Pancreas (tissue), 10 donors: ENCODE measurements at regions not wholly inside any gene's neighbourhood (a gene's known extent, or its start where the extent isn't known, plus 50 kb on each side); places are given as distances from the start of the nearest gene placed in this dataset.
A peak's percentile ranks its signal among the peaks of the same experiment; 100 is the strongest.

ENCODE experiments used
- ATAC-seq, 4 donors: fragments of 200-7000 bp; cut with Tn5 transposase; one replicate each; pipeline versions ENCODE4 v1.8.0 to v1.9.1; 2020; ENCODE audit warnings: mild to moderate bottlenecking in 4 of 4, moderate library complexity in 4 of 4
- DNase-seq, 6 donors: peaks; one replicate each; pipeline ENCODE4 v3.0.0-alpha.2; 2020
- FAIRE-seq: peaks from 2 replicates; lab custom pipeline; 2012; peaks lifted over from hg19 to GRCh38; lab: Jason Lieb, UNC
- H3K27ac ChIP-seq, 4 donors: fragments of 200-600 bp; sonication (generic); 1 replicate in 3 of 4; 2 replicates in 1 of 4; pipeline versions ENCODE4 v1.5.0 to v1.8.0; 2020
- H3K27me3 ChIP-seq, 4 donors: fragments of 200-600 bp; one replicate each; pipeline ENCODE4 v1.8.0; 2021
- H3K36me3 ChIP-seq, 3 donors: fragments of 200-600 bp; sonication (generic) in 1 of 3; one replicate each; pipeline versions ENCODE4 v1.5.0 to v1.8.0; 2020 to 2021
- H3K4me1 ChIP-seq, 3 donors: fragments of 200-600 bp; one replicate each; pipeline ENCODE4 v1.8.0; 2021
- H3K4me3 ChIP-seq, 4 donors: fragments of 200-600 bp; sonication (generic) in 2 of 4; one replicate each; pipeline versions ENCODE4 v1.5.0 to v1.8.0; 2020 to 2021
- H3K9me3 ChIP-seq, 4 donors: fragments of 200-600 bp; one replicate each; pipeline ENCODE4 v1.8.0; 2021
- WGBS, 2 donors: extraction: QIAGEN DNeasy Blood & Tissue Kit; methylation state at CpG; one replicate each; pipeline ENCODE4 v1.1.7; 2013; 5-methylcytosine and 5-hydroxymethylcytosine counted together
- intact Hi-C, 3 donors: fragments of 100-400 bp; cut with DNase I; formaldehyde crosslinking; loops; one replicate each; pipeline versions ENCODE4 v1.11.1 to v1.14.2; 2022
- TF ChIP-seq, protein P1 (sequence below), 4 donors: fragments of 200-600 bp; sonication (generic) in 3 of 4; IDR thresholded peaks; one replicate each; pipeline versions ENCODE4 v1.5.0 to v1.8.0; 2021; ENCODE audit warnings: antibody characterized with exemption in 4 of 4
- donor health status: healthy with polysubstance abuse.
- donor health status: DM: no; HTN: no; CAD: no; lungs with moderate emphysema.
- donor health status: DM: no; HTN: no; CAD: no.
- donor health status: control.
- donor health status: control.
- donor health status: Bipolar disorder and iron deficiency.
- donor health status: DM: yes; HTN: yes; CAD: no.
- donor health status: DM: no; HTN: no; CAD: no.
- donor health status: DM: no; HTN: no; CAD: no.
- donor health status: DM: yes; HTN: yes; CAD: no.

GRCh38 chrX:80098038-80098437, 83.5 kb downstream of the TBX22 start:
- DNase-seq = no peak
- Histone ChIP-seq H3K9me3 (no peaks in the 10 kb centered on the region), H3K4me1 (no peaks in the 10 kb centered on the region), H3K4me3 (no peak overlapping the region), H3K36me3 (no peaks in the 10 kb centered on the region), H3K27ac (no peak overlapping the region), H3K27me3 (peaks cover 0 to 6% (median 0%) of the 10 kb centered on the region in 4 donors)
- WGBS, 2 donors = 69 to 89% methylated on average over 2 of the region's 2 CpGs
- intact Hi-C loops = no loop called here
- no peak for ATAC-seq
- TF ChIP-seq, protein P1, sequence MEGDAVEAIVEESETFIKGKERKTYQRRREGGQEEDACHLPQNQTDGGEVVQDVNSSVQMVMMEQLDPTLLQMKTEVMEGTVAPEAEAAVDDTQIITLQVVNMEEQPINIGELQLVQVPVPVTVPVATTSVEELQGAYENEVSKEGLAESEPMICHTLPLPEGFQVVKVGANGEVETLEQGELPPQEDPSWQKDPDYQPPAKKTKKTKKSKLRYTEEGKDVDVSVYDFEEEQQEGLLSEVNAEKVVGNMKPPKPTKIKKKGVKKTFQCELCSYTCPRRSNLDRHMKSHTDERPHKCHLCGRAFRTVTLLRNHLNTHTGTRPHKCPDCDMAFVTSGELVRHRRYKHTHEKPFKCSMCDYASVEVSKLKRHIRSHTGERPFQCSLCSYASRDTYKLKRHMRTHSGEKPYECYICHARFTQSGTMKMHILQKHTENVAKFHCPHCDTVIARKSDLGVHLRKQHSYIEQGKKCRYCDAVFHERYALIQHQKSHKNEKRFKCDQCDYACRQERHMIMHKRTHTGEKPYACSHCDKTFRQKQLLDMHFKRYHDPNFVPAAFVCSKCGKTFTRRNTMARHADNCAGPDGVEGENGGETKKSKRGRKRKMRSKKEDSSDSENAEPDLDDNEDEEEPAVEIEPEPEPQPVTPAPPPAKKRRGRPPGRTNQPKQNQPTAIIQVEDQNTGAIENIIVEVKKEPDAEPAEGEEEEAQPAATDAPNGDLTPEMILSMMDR (IDR thresholded peaks at IDR 0.05) = no peak
- peak; percentile 26 for FAIRE-seq

- Histone ChIP-seq H3K9me3 (no peaks in the 10 kb centered on the region), H3K27me3 (peaks cover 0 to 6% (median 0%) of the 10 kb centered on the region in 4 donors), H3K27ac (no peak overlapping the region), H3K4me1 (no peaks in the 10 kb centered on the region), H3K36me3 (no peaks in the 10 kb centered on the region), H3K4me3 (no peak overlapping the region)
- ATAC-seq (no peak), DNase-seq (no peak), FAIRE-seq (no peak)
- TF ChIP-seq, protein P1 (IDR thresholded peaks at IDR 0.05) = no peak
- WGBS, 2 donors = 45 to 74% methylated on average over 1 of the region's 1 CpG
- intact Hi-C loops = no loop called here
These were observed 105.8 kb downstream of the TBX22 start for GRCh38 chrX:80120335-80120734.

GRCh38 chrX:80138938-80139337, 124.4 kb downstream of the TBX22 start:
- TF ChIP-seq, protein P1 (IDR thresholded peaks at IDR 0.05) = no peak
- H3K27ac ChIP-seq = no peak overlapping the region

GRCh38 chrX:80139564-80139963, 125.0 kb downstream of the TBX22 start:
- no peak for DNase-seq
- WGBS, 2 donors = 14 to 29% methylated on average over 6 of the region's 6 CpGs
- H3K9me3 ChIP-seq = no peaks in the 10 kb centered on the region

More at GRCh38 chrX:80138938-80139337, 124.4 kb downstream of the TBX22 start:
- Histone ChIP-seq H3K27me3 (peaks cover 0 to 8% (median 2%) of the 10 kb centered on the region in 4 donors), H3K4me1 (no peaks in the 10 kb centered on the region), H3K36me3 (no peaks in the 10 kb centered on the region), H3K9me3 (no peaks in the 10 kb centered on the region), H3K4me3 (no peak overlapping the region)
- FAIRE-seq (no peak), ATAC-seq (no peak), DNase-seq (no peak)
- WGBS, 2 donors = 27 to 34% methylated on average over 1 of the region's 1 CpG
- intact Hi-C loops = no loop called here

DNA sequence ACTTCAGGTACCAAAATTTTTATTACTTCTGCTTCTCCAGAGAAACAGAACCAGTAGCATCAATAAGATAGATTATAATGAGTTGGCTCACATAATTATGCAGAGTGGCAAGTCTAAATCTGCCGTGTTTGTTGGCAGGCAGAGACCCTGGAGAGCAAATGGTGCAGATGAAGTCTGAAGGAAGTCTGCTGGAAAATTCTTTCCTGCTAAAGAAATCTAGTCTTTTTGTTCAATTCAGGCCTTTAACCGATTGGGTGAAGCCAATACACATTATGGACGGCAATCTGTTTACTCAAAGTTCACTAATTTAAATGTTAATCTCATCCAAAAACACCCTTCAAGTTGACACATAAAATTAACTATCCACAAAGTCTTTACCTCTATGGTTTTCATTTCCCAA, 156.0 kb downstream of the TBX22 start:
- H3K36me3 ChIP-seq = no peaks in the 10 kb centered on the region
- FAIRE-seq (peak; percentile 54), DNase-seq (no peak), ATAC-seq (no peak)
- intact Hi-C loops = no loop called here
- WGBS, 2 donors = 32 to 39% methylated on average over 3 of the region's 3 CpGs
- H3K27me3 ChIP-seq = no peaks in the 10 kb centered on the region
- H3K4me1 ChIP-seq = no peaks in the 10 kb centered on the region
- TF ChIP-seq, protein P1 (IDR thresholded peaks at IDR 0.05) = no peak
- H3K27ac ChIP-seq = no peak overlapping the region
- no peak overlapping the region for H3K4me3 ChIP-seq
- no peaks in the 10 kb centered on the region for H3K9me3 ChIP-seq

More at GRCh38 chrX:80139564-80139963, 125.0 kb downstream of the TBX22 start:
- H3K4me1 ChIP-seq = no peaks in the 10 kb centered on the region
- TF ChIP-seq, protein P1 (IDR thresholded peaks at IDR 0.05) = no peak
- H3K27me3 ChIP-seq = peaks cover 0 to 13% (median 3%) of the 10 kb centered on the region in 4 donors
- H3K27ac ChIP-seq = no peak overlapping the region
- intact Hi-C loops = no loop called here
- no peaks in the 10 kb centered on the region for H3K36me3 ChIP-seq
- no peak overlapping the region for H3K4me3 ChIP-seq
- ATAC-seq = no peak
- no peak for FAIRE-seq
